ENCODE measurements at regions not wholly inside any gene's neighbourhood (a gene's known extent, or its start where the extent isn't known, plus 50 kb on each side); places are given as distances from the start of the nearest gene placed in this dataset.

DNA sequence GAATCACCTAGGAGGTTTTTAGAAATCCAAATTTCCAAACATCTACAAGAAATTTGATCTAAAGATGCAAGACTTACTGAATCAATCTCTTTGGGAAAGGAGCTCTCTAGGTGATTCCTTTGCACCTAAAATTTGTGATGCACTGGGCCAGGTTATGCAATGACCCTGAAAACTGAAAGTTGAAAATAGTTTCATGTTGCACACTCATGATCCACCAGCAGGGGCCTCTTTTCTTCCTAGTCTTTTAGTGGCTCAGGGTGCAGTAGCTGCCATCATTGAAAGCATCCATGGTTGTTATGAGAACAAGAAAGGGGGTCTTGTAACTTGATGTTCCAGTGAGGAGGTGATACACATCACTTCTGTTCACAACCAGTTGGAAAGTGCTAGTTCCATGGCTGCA is 486.8 kb downstream of the PSAT1 start:
- Histone ChIP-seq H3K4me3 (ENCODE audit: insufficient read depth, low read depth, low read length) (no peak overlapping the region), H3K9ac (ENCODE audit: low read length) (no peak overlapping the region), H3K4me1 (ENCODE audit: insufficient read depth, low read length) (peaks cover 14% of the 10 kb centered on the region), H3K4me2 (ENCODE audit: low read length) (no peak overlapping the region), H3K27me3 (ENCODE audit: insufficient read depth, low read length) (no peaks in the 10 kb centered on the region), H3K79me2 (ENCODE audit: insufficient read depth, low read length) (no peaks in the 10 kb centered on the region), H2AFZ (ENCODE audit: low read depth, low read length) (no peak overlapping the region), H3K9me3 (ENCODE audit: insufficient read depth, low read depth, low read length) (no peaks in the 10 kb centered on the region), H3K27ac (ENCODE audit: low read depth, low read length) (no peak overlapping the region), H4K20me1 (ENCODE audit: insufficient read depth, low read length) (no peaks in the 10 kb centered on the region), H3K36me3 (ENCODE audit: insufficient read depth, low read length) (no peaks in the 10 kb centered on the region)
- no peak overlapping the region for H3K27ac Mint-ChIP-seq (ENCODE audit: unreplicated experiment)
- peaks cover 33% of the 10 kb centered on the region for H3K4me1 Mint-ChIP-seq (ENCODE audit: low read depth, unreplicated experiment)
- DNase-seq (ENCODE audit: low read depth): no peak
- no peaks in the 10 kb centered on the region for H3K27me3 Mint-ChIP-seq (ENCODE audit: low read depth, unreplicated experiment)
- H3K4me3 Mint-ChIP-seq (ENCODE audit: unreplicated experiment): no peak overlapping the region
- no peaks in the 10 kb centered on the region for H3K36me3 Mint-ChIP-seq (ENCODE audit: low read depth, unreplicated experiment)
- H3K9me3 Mint-ChIP-seq (ENCODE audit: unreplicated experiment): no peaks in the 10 kb centered on the region
- no peak for FAIRE-seq
- TF ChIP-seq, protein P1, sequence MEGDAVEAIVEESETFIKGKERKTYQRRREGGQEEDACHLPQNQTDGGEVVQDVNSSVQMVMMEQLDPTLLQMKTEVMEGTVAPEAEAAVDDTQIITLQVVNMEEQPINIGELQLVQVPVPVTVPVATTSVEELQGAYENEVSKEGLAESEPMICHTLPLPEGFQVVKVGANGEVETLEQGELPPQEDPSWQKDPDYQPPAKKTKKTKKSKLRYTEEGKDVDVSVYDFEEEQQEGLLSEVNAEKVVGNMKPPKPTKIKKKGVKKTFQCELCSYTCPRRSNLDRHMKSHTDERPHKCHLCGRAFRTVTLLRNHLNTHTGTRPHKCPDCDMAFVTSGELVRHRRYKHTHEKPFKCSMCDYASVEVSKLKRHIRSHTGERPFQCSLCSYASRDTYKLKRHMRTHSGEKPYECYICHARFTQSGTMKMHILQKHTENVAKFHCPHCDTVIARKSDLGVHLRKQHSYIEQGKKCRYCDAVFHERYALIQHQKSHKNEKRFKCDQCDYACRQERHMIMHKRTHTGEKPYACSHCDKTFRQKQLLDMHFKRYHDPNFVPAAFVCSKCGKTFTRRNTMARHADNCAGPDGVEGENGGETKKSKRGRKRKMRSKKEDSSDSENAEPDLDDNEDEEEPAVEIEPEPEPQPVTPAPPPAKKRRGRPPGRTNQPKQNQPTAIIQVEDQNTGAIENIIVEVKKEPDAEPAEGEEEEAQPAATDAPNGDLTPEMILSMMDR (IDR thresholded peaks at IDR 0.05; ENCODE audit: insufficient read depth, low read depth, low read length): peak; percentile 6
- TF ChIP-seq EZH2 (IDR thresholded peaks at IDR 0.05; ENCODE audit: insufficient read depth, low read length): no peak

DNA sequence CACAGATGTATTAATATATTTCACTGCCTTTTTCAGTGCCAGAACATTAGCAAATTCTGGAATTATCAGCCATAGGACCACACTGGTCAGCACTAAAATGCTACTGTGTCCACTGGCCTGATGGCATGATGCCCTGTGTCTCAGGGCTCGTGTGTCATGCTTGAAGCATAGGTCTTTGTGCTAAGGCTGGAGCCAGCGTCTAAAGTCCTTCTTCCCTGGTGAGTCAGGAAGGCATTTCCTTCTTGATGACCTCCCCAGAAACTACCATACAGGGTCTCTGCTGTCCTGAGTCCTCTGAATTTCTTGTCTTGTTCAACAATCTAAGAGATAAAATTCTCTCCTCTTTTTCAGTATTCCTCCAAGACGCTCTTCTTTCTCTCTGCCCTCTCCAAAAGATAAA is 489.9 kb downstream of the PSAT1 start:
- no peaks in the 10 kb centered on the region for H3K9me3 Mint-ChIP-seq (ENCODE audit: unreplicated experiment)
- Histone ChIP-seq H3K4me1 (ENCODE audit: insufficient read depth, low read length) (peaks cover 14% of the 10 kb centered on the region), H3K79me2 (ENCODE audit: insufficient read depth, low read length) (no peaks in the 10 kb centered on the region), H3K27me3 (ENCODE audit: insufficient read depth, low read length) (no peaks in the 10 kb centered on the region), H3K4me2 (ENCODE audit: low read length) (peak overlapping the region; percentile 39), H2AFZ (ENCODE audit: low read depth, low read length) (peak overlapping the region; percentile 16), H3K9me3 (ENCODE audit: insufficient read depth, low read depth, low read length) (no peaks in the 10 kb centered on the region), H3K4me3 (ENCODE audit: insufficient read depth, low read depth, low read length) (no peak overlapping the region), H3K36me3 (ENCODE audit: insufficient read depth, low read length) (no peaks in the 10 kb centered on the region), H3K9ac (ENCODE audit: low read length) (no peak overlapping the region), H3K27ac (ENCODE audit: low read depth, low read length) (peak overlapping the region; percentile 15), H4K20me1 (ENCODE audit: insufficient read depth, low read length) (no peaks in the 10 kb centered on the region)
- H3K4me3 Mint-ChIP-seq (ENCODE audit: unreplicated experiment): no peak overlapping the region
- H3K4me1 Mint-ChIP-seq (ENCODE audit: low read depth, unreplicated experiment): peaks cover 24% of the 10 kb centered on the region
- TF ChIP-seq EZH2 (IDR thresholded peaks at IDR 0.05; ENCODE audit: insufficient read depth, low read length): no peak
- TF ChIP-seq, protein P1 (IDR thresholded peaks at IDR 0.05; ENCODE audit: insufficient read depth, low read depth, low read length): no peak
- DNase-seq (ENCODE audit: low read depth) (peak; percentile 70), FAIRE-seq (peak; percentile 62)
- no peaks in the 10 kb centered on the region for H3K27me3 Mint-ChIP-seq (ENCODE audit: low read depth, unreplicated experiment)
- H3K36me3 Mint-ChIP-seq (ENCODE audit: low read depth, unreplicated experiment): no peaks in the 10 kb centered on the region
- H3K27ac Mint-ChIP-seq (ENCODE audit: unreplicated experiment): peak overlapping the region; percentile 73

DNA sequence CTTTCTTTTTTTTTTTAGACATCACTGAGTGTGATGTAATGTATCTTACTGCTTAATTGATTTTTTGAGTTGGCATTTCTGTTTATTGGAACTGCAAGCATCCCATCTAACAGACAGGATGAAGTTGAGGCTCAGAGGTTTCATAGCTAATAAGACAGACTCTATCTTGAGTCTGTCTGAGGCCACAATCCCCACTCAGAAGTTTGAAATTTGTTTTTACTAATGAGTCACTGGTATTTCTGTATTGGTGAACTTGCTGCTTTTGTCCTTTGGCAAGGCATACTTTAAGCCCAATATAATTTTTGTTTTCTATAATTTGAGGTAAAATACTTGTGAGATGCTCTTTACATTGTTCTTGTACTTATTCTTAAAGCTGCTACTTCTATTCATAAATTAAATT is 491.2 kb downstream of the PSAT1 start:
- peak overlapping the region; percentile 33 for H3K4me2 ChIP-seq (ENCODE audit: low read length)
- Mint-ChIP-seq H3K27me3 (ENCODE audit: low read depth, unreplicated experiment) (no peaks in the 10 kb centered on the region), H3K27ac (ENCODE audit: unreplicated experiment) (no peak overlapping the region), H3K4me3 (ENCODE audit: unreplicated experiment) (no peak overlapping the region), H3K4me1 (ENCODE audit: low read depth, unreplicated experiment) (peaks cover 23% of the 10 kb centered on the region), H3K9me3 (ENCODE audit: unreplicated experiment) (no peaks in the 10 kb centered on the region), H3K36me3 (ENCODE audit: low read depth, unreplicated experiment) (no peaks in the 10 kb centered on the region)
- H3K4me1 ChIP-seq (ENCODE audit: insufficient read depth, low read length): peaks cover 14% of the 10 kb centered on the region
- TF ChIP-seq, protein P1 (IDR thresholded peaks at IDR 0.05; ENCODE audit: insufficient read depth, low read depth, low read length): no peak
- H3K9ac ChIP-seq (ENCODE audit: low read length): no peak overlapping the region
- H3K4me3 ChIP-seq (ENCODE audit: insufficient read depth, low read depth, low read length): no peak overlapping the region
- no peaks in the 10 kb centered on the region for H4K20me1 ChIP-seq (ENCODE audit: insufficient read depth, low read length)
- H3K27me3 ChIP-seq (ENCODE audit: insufficient read depth, low read length): no peaks in the 10 kb centered on the region
- no peaks in the 10 kb centered on the region for H3K36me3 ChIP-seq (ENCODE audit: insufficient read depth, low read length)
- peak overlapping the region; percentile 42 for H3K27ac ChIP-seq (ENCODE audit: low read depth, low read length)
- peak overlapping the region; percentile 66 for H2AFZ ChIP-seq (ENCODE audit: low read depth, low read length)
- DNase-seq (ENCODE audit: low read depth) (peak; percentile 67), FAIRE-seq (peak; percentile 55)
- H3K79me2 ChIP-seq (ENCODE audit: insufficient read depth, low read length): no peaks in the 10 kb centered on the region
- H3K9me3 ChIP-seq (ENCODE audit: insufficient read depth, low read depth, low read length): no peaks in the 10 kb centered on the region

Measured in astrocyte (in vitro differentiated cells and primary cell).